B cell (primary cell): ENCODE measurements at regions not wholly inside any gene's neighbourhood (a gene's known extent, or its start where the extent isn't known, plus 50 kb on each side); places are given as distances from the start of the nearest gene placed in this dataset.

Experiments used
- ATAC-seq: fragments of 200-7000 bp; cut with Tn5 transposase; one replicate; pipeline ENCODE4 v1.10.0; 2021; ENCODE audit warnings: low read depth, mild to moderate bottlenecking, moderate number of reproducible peaks, moderate library complexity
- CTCF ChIA-PET: fragments of 350-600 bp; sonication (Branson Sonifier 250); formaldehyde crosslinking; loops from one replicate; lab custom pipeline; 2021; ENCODE audit warnings: antibody characterized with exemption, inconsistent platforms; lab: Charles Lee
- POLR2A ChIA-PET: fragments of 350-600 bp; sonication (Branson Sonifier 250); formaldehyde crosslinking; loops from one replicate; lab custom pipeline; 2021; ENCODE audit warnings: antibody characterized with exemption; lab: Charles Lee
- DNase-seq: peaks from one replicate; pipeline ENCODE4 v3.0.0; 2013
- H2AFZ ChIP-seq: 2 replicates; pipeline ENCODE4 v1.6.1; 2012; ENCODE audit warnings: mild to moderate bottlenecking, low read depth, low read length; ENCODE audit not compliant: insufficient read depth, poor library complexity, severe bottlenecking
- H3K27ac ChIP-seq, 2 donors: 1 replicate in 1 of 2; 2 replicates in 1 of 2; pipeline ENCODE4 v1.5.1; 2012 to 2013; ENCODE audit warnings: low read length in 2 of 2, mild to moderate bottlenecking in 2 of 2, moderate library complexity in 1 of 2
- H3K27me3 ChIP-seq, 4 experiments: fragments of 200-600 bp in 1 of 4; sonication (generic) in 1 of 4; replicated peaks in 1 of 4; 1 replicate in 2 of 4; 2 replicates in 2 of 4; pipeline versions ENCODE4 v1.6.1 to v1.7.0; 2013 to 2016; ENCODE audit warnings: low read length in 3 of 4, mild to moderate bottlenecking in 2 of 4, mixed read lengths in 1 of 4, moderate library complexity in 1 of 4; ENCODE audit not compliant: insufficient read depth in 4 of 4, control insufficient read depth in 3 of 4; ENCODE audit errors: control extremely low read depth in 1 of 4
- H3K36me3 ChIP-seq, 2 experiments: replicated peaks in 1 of 2; 1 replicate in 1 of 2; 2 replicates in 1 of 2; pipeline versions ENCODE4 v1.6.1 to v1.7.1; 2013; ENCODE audit warnings: low read length in 1 of 2; ENCODE audit not compliant: insufficient read depth in 2 of 2, control insufficient read depth in 1 of 2; ENCODE audit errors: control extremely low read depth in 1 of 2, extremely low read depth in 1 of 2
- H3K4me1 ChIP-seq, 2 donors: fragments of 200-600 bp in 1 of 2; sonication (generic) in 1 of 2; 1 replicate in 1 of 2; 2 replicates in 1 of 2; pipeline versions ENCODE4 v1.5.1 to v1.6.1; 2013 to 2017; ENCODE audit warnings: low read length in 2 of 2; ENCODE audit not compliant: control insufficient read depth in 2 of 2, insufficient read depth in 2 of 2
- H3K4me2 ChIP-seq: replicated peaks from 2 replicates; pipeline ENCODE3; 2012; ENCODE audit warnings: mild to moderate bottlenecking, low read depth, low read length; ENCODE audit not compliant: poor library complexity, severe bottlenecking
- H3K4me3 ChIP-seq, 5 experiments: fragments of 200-600 bp in 1 of 5; sonication (generic) in 1 of 5; 1 replicate in 3 of 5; 2 replicates in 2 of 5; pipeline versions ENCODE4 v1.5.1 to v1.7.0; 2011 to 2016; ENCODE audit warnings: low read length in 4 of 5, mild to moderate bottlenecking in 4 of 5, low read depth in 2 of 5, control low read depth in 1 of 5, moderate library complexity in 1 of 5; ENCODE audit not compliant: insufficient read depth in 1 of 5; ENCODE audit errors: control extremely low read depth in 1 of 5, extremely low read depth in 1 of 5
- H3K79me2 ChIP-seq: fragments of 200-600 bp; sonication (generic); one replicate; pipeline ENCODE4 v1.6.0; 2016; ENCODE audit warnings: low read length; ENCODE audit not compliant: control insufficient read depth, insufficient read depth
- H3K9ac ChIP-seq: fragments of 200-600 bp; sonication (generic); 2 replicates; pipeline ENCODE4 v1.6.1; 2017; ENCODE audit warnings: mild to moderate bottlenecking, low read length, moderate library complexity
- H3K9me3 ChIP-seq, 3 donors: one replicate each; pipeline versions ENCODE4 v1.6.1 to v1.7.1; 2013; ENCODE audit warnings: low read length in 2 of 3; ENCODE audit not compliant: control insufficient read depth in 2 of 3, insufficient read depth in 1 of 3; ENCODE audit errors: control extremely low read depth in 1 of 3
- H4K20me1 ChIP-seq: 2 replicates; pipeline ENCODE4 v1.6.0; 2012; ENCODE audit warnings: mild to moderate bottlenecking, low read length; ENCODE audit not compliant: insufficient read depth, control insufficient read depth, poor library complexity, severe bottlenecking
- H3K27ac Mint-ChIP-seq: one replicate; pipeline ENCODE4 v1.8.0; 2021; ENCODE audit warnings: mixed read lengths
- H3K27me3 Mint-ChIP-seq: one replicate; pipeline ENCODE4 v1.8.0; 2021; ENCODE audit warnings: mixed read lengths
- H3K4me1 Mint-ChIP-seq: one replicate; pipeline ENCODE4 v1.8.0; 2021; ENCODE audit warnings: mixed read lengths
- H3K4me3 Mint-ChIP-seq: one replicate; pipeline ENCODE4 v1.8.0; 2021; ENCODE audit warnings: mixed read lengths
- H3K9me3 Mint-ChIP-seq: one replicate; pipeline ENCODE4 v1.8.0; 2022; ENCODE audit warnings: mixed read lengths; ENCODE audit not compliant: insufficient read depth
- EZH2 ChIP-seq: IDR thresholded peaks from 2 replicates; pipeline ENCODE4 v1.6.1; 2012; ENCODE audit warnings: borderline replicate concordance, low read depth, mild to moderate bottlenecking, moderate library complexity, low read length; ENCODE audit not compliant: insufficient read depth, poor library complexity, severe bottlenecking
- whole genome bisulfite sequencing: methylation state at CpG from one replicate; pipeline ENCODE4 v1.1.5; 2013; ENCODE audit warnings: missing lambda C conversion rate; ENCODE audit not compliant: insufficient coverage; 5-methylcytosine and 5-hydroxymethylcytosine counted together
- intact Hi-C: fragments of 100-400 bp; cut with micrococcal nuclease; formaldehyde crosslinking; loops from one replicate; pipeline ENCODE4 v1.10.0; 2022
- TF ChIP-seq, protein P1 (sequence below): fragments of 200-600 bp; IDR thresholded peaks from one replicate; pipeline ENCODE4 v1.8.0; 2022; ENCODE audit warnings: antibody characterized with exemption, mild to moderate bottlenecking

DNA sequence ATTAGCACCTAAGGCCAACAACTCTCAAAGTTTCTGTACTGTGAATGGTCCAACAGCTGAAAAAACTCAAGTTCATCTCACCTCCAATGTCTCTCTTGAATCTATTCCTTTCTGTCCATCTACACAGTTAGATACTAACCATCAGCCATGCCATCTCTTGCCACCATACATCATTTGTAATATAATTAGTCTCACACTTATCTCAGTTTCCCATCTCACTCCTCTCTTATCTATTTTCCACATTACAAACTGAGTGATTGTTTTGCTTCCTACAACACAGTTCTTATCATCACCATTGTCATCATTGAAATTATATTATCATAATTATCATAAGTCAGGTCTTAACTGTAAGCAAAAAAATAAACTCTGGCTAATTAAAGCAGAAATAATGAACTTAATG is 393.9 kb downstream of the PRELID2 start:
- intact Hi-C loops, result no loop called here
- ChIA-PET CTCF (no interaction called here), POLR2A (no interaction called here)
- Histone ChIP-seq H3K36me3 (no peaks in the 10 kb centered on the region), H3K9me3 (peaks cover 0 to 1% (median 0%) of the 10 kb centered on the region in 3 donors), H3K4me1 (no peaks in the 10 kb centered on the region), H3K27ac (no peak overlapping the region), H3K27me3 (no peaks in the 10 kb centered on the region), H4K20me1 (no peaks in the 10 kb centered on the region), H3K4me3 (no peak overlapping the region), H3K4me2 (no peak overlapping the region), H2AFZ (no peak overlapping the region), H3K9ac (no peak overlapping the region), H3K79me2 (no peaks in the 10 kb centered on the region)
- DNase-seq, result no peak
- no peaks in the 10 kb centered on the region for H3K4me1 Mint-ChIP-seq
- no peaks in the 10 kb centered on the region for H3K27me3 Mint-ChIP-seq
- H3K9me3 Mint-ChIP-seq, result peaks cover 4% of the 10 kb centered on the region
- TF ChIP-seq EZH2, result no peak
- TF ChIP-seq, protein P1, sequence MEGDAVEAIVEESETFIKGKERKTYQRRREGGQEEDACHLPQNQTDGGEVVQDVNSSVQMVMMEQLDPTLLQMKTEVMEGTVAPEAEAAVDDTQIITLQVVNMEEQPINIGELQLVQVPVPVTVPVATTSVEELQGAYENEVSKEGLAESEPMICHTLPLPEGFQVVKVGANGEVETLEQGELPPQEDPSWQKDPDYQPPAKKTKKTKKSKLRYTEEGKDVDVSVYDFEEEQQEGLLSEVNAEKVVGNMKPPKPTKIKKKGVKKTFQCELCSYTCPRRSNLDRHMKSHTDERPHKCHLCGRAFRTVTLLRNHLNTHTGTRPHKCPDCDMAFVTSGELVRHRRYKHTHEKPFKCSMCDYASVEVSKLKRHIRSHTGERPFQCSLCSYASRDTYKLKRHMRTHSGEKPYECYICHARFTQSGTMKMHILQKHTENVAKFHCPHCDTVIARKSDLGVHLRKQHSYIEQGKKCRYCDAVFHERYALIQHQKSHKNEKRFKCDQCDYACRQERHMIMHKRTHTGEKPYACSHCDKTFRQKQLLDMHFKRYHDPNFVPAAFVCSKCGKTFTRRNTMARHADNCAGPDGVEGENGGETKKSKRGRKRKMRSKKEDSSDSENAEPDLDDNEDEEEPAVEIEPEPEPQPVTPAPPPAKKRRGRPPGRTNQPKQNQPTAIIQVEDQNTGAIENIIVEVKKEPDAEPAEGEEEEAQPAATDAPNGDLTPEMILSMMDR, result no peak
- no peak overlapping the region for H3K4me3 Mint-ChIP-seq
- no peak for ATAC-seq
- H3K27ac Mint-ChIP-seq, result no peak overlapping the region

DNA sequence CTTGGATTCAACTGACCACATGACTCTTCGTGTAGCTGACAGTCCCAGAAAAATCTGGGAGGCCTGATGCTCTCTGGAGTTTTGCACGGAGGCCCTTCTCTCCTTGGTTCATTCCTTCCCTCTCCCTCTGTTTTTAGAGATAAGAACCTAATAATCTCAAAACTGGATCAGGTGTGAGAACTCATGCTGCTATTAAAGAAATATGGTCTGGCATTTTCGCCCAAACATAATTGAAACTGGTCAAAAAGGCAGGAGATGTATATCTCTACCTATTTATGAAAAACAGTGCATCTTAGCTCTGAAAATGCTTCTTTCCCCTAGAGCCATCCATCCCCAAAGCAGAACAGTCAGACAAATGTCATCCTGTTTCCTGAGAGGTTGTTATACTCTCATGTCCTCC is 397.5 kb downstream of the PRELID2 start:
- no peaks in the 10 kb centered on the region for H3K27me3 ChIP-seq
- H2AFZ ChIP-seq, result no peak overlapping the region
- WGBS, result 75% methylated on average over 1 of the region's 3 CpGs
- no peak for DNase-seq
- Mint-ChIP-seq H3K4me3 (no peak overlapping the region), H3K9me3 (no peaks in the 10 kb centered on the region), H3K4me1 (no peaks in the 10 kb centered on the region), H3K27me3 (no peaks in the 10 kb centered on the region), H3K27ac (no peak overlapping the region)
- ChIA-PET CTCF (no interaction called here), POLR2A (no interaction called here)
- H3K4me2 ChIP-seq, result no peak overlapping the region
- TF ChIP-seq, protein P1, result no peak
- no peak for TF ChIP-seq EZH2
- intact Hi-C loops, result no loop called here
- peaks cover 0 to 1% (median 0%) of the 10 kb centered on the region in 3 donors for H3K9me3 ChIP-seq
- H3K27ac ChIP-seq, result no peak overlapping the region
- no peaks in the 10 kb centered on the region for H3K36me3 ChIP-seq
- H3K9ac ChIP-seq, result no peak overlapping the region
- H4K20me1 ChIP-seq, result no peaks in the 10 kb centered on the region
- H3K79me2 ChIP-seq, result no peaks in the 10 kb centered on the region
- H3K4me3 ChIP-seq, result no peak overlapping the region
- no peaks in the 10 kb centered on the region for H3K4me1 ChIP-seq
- no peak for ATAC-seq
